ENCODE measurements at regions not wholly inside any gene's neighbourhood (a gene's known extent, or its start where the extent isn't known, plus 50 kb on each side); places are given as distances from the start of the nearest gene placed in this dataset.

GRCh38 chr7:106485031-106485551, 175.9 kb downstream of the CCDC71L start:
- TF ChIP-seq CTCF (IDR thresholded peaks at IDR 0.05) (no peak), POLR2A (IDR thresholded peaks at IDR 0.05) (no peak)
